A673 (cell line): ENCODE measurements at regions not wholly inside any gene's neighbourhood (a gene's known extent, or its start where the extent isn't known, plus 50 kb on each side); places are given as distances from the start of the nearest gene placed in this dataset.

Experiments used
- CTCF ChIP-seq: fragments of 300-800, 200-600 bp; sonication (generic); conservative IDR thresholded peaks from 2 replicates; pipeline ENCODE4 v1.5.1; 2017; ENCODE audit warnings: low read depth, mild to moderate bottlenecking, antibody characterized with exemption, low read length, moderate library complexity, mixed read lengths
- EZH2 ChIP-seq: fragments of 200-600 bp; sonication (generic); IDR thresholded peaks from 2 replicates; pipeline ENCODE4 v1.6.1; 2017; ENCODE audit warnings: borderline replicate concordance, low read depth, mild to moderate bottlenecking, mixed read lengths, antibody characterized with exemption, low read length; ENCODE audit not compliant: poor library complexity, severe bottlenecking

GRCh38 chr9:79862921-79863890, 291.4 kb downstream of the TLE4 start:
- TF ChIP-seq CTCF (no peak), EZH2 (no peak)
